SHP77 (cell line): ENCODE measurements at regions not wholly inside any gene's neighbourhood (a gene's known extent, or its start where the extent isn't known, plus 50 kb on each side); places are given as distances from the start of the nearest gene placed in this dataset.
A peak's percentile ranks its signal among the peaks of the same experiment; 100 is the strongest.

Experiments used
- DNase-seq, 2 experiments: peaks; one replicate each; lab custom pipeline; 2025; lab: John Stamatoyannopoulos, UW

DNA sequence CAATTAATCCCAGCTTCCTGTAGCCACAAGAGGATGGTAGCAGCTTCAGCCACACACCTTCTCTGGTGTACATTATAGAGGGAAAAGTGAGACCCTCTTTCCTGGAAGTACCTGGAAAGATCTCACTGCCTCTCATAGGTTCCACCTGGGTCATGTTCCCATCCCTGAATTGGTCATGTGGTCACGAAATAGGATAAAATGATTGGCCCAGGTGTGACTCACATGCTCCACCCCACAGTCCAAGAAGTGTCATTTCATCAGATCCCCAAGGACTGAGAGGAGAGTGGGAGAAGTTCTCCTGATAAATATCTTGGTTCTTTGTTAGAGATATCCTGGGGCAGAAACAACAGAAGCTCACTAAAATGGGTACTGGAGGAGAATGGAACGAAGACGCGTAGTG is 142.4 kb downstream of the QRSL1 start:
- no peak for DNase-seq

DNA sequence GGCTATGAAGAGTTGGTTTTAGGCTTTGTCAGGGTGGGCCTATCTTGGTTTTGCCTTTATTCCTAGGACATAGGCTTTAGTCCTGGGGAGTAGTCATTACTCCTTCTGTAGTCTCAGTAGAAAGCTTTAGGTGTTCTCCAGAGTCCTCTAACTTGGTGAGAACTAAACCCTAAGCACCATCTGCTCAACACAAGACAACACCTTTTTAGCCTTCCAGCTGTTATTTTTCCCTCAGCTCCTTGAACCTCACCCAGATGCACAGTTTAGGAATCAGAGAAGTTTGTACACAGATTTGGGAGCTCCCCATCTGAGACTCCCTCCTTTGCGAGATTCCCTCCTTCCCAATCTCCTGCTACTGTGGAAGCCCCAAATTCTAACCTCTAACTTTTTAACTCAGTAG is 141.3 kb downstream of the QRSL1 start:
- no peak for DNase-seq

DNA sequence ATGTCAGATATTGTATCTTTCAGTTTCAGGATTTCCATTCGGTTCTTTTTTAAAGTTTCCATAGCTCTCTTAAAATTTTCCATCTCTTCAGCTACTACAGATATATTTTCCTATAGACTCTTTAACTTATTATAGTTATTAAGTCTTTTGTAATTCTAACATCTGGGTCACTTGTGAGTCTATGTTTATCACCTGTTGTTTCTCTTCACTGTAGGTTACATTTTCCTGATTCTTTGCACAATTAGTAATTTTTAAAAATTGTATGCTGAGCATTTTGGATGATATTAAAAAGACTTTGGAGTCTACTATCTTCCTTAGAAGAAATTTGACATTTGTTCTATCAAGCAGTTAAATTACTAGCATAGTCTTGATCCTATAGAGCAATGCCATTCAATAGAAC is 140.7 kb downstream of the QRSL1 start:
- DNase-seq = no peak

DNA sequence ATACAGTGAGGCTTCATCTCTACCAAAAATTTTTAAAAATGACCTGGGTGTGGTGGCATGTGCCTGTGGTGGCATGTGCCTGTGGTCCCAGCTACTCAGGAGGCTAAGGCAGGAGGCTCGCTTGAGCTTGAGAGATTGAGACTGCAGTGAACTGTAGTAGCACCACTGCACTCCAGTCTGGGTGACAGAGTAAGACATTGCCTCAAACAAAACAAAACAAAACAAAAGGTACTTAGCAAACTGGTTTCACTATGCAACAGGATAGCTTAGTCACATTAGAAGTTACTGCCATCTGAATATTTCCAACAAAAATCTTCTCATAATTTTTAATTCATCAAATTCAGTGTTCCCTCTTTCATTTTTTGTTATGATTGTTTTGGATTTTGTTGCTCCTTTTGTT is 137.9 kb downstream of the QRSL1 start:
- no peak for DNase-seq

DNA sequence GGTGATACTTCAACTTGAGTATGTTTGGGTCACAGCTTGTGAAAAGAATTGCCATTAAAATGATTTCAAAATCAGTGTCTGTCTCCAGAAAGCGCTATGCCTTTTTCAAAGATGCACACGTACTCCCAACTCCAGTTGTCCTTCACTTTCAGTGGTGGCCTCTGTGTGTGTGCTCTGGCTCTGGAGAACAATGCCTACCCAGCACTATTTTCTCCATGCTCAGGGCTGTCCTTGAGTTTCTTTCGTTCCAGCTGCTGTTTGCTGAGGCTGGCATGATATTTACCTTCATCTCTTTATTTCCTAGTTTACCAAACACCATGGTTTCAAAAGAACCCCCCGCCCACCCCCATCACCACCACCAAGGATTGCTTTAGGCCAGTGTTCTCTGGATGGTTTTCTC is 136.8 kb downstream of the QRSL1 start:
- DNase-seq = no peak

DNA sequence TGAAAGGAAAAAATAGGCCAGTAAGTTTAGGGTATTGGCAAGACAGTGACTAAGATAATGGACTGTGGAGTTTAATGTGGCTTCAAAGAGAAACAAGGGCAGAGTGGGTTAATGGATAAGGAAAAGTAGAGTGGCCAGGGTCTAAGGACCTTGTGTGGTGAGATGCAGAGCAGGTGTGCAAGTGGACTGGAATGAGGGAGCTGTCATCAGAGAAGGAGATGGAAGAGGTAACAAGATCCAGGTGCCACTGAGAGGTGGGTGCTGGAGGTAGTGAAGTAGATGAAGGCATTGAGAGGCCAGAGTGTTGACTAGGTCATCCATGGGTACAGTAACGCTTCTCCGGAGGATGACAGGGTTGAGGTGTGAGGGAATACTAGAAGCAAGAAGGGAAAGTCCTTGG is 136.1 kb downstream of the QRSL1 start:
- DNase-seq = no peak

DNA sequence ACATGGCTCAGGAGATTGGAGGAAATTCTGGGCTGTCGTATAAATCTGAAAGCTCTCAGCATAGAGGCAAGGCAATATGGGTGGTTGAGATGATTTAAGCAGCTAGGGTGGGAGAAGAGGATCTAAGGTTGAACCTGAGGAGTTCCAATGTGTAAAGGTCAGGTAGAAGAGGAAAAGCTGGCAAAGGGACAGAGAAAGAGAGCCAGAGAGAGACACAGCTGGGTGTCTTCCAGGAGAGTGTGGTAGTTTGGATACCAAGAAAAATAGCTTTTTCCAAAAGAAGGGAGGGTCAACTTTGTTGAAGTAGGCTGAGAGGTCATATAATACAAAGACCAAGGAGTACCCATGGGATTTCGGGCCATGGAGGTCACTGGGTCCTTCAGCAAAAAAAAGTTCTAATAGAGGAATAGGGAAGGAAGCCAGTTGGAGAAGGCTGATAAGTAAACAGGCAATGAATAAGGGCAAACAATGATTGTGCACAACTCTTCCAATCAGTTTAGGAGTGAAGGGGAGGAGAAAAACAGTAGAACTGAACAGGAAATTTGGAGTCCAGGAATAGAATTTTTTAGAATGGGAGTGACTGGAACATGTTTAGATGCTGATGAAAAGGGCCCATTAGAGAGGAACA is 135.1 kb downstream of the QRSL1 start:
- no peak for DNase-seq

DNA sequence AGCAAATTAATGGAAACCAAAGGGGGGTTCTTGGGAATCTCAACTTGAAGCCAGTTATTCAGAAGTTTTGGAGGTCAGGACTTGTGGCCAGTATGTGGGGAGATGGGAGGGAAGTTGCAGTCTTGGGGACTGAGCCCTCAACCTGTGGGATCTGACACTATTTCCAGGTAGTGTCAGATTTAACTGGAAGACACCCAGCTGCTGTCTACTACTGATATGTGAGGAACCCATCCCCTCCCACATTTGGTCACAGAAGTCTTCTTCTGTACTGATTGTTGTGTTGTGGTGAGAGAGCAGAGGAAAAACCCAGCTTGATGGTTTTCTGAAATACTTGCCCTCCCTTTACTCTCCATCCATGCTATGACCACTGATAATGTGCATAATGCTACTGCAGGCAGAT is 134.0 kb downstream of the QRSL1 start:
- no peak for DNase-seq

DNA sequence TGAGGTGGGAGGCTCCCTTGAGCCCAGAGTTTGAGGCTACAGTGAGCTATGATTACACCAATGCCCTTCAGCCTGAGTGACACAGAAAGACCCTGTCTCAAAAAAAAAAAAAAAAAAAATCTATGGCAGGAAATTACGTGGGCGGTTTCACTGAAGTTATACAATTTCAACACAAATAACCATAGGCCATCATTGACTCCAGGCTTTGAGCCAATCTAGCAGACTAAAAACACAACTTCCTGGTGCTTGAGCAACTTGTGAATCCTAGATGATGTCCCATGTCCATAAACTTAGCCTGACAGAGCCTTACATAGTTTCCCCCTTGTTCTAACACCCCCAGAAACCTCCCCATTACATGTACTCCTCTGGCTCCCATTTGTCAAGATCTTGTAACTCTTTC is 131.8 kb downstream of the QRSL1 start:
- no peak for DNase-seq

DNA sequence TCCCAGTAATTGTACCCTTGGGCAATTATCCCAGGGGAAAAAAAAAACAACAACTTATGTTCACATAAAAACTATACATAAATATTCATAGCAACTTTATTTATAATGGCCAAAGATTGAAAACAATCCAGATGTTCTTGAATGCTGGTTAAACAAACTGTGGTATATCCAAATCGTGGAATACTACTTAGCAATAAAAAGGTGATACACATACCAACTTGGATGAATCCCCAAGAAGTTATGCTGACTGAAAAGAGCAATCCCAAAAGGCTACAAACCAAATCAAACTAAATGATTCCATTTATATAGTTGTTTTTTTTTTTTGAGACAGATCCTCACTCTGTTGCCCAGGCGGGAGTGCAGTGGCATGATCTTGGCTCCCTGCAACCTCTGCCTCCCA is 129.7 kb downstream of the QRSL1 start:
- no peak for DNase-seq

DNA sequence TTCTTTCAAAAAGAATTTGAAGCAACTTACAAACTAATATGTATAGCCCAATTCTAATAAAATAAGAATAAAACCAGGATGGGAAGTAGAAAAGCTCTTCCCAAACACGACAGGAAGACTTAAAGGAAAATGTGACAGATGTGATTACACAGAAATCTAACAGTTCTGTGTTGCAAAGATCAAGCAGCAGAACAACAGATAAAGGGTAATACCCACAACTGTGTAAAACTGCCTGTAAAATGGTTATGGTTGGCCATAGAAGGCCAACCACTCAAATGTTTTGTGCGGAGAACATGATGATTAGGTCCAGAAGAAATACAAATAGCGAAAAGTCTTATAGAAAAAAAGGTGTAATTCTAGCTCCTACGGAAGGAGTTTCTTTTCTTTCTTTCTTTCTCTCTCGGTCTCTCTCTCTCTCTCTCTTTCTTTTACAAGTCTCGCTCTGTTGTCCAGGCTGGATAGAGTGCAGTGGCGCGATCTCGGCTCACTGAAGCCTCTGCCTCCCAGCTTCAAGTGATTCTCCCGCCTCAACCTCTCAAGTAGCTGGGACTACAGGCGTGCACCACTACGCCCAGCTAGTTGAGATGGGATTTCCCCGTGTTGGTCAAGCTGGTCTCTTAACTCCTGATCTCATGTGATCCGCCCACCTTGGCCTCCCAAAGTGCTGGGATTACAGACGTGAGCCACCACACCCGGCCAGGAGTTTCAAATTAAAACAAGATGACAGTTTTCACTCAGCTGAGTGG is 128.5 kb downstream of the QRSL1 start:
- DNase-seq = peak; percentile 6 to 20

DNA sequence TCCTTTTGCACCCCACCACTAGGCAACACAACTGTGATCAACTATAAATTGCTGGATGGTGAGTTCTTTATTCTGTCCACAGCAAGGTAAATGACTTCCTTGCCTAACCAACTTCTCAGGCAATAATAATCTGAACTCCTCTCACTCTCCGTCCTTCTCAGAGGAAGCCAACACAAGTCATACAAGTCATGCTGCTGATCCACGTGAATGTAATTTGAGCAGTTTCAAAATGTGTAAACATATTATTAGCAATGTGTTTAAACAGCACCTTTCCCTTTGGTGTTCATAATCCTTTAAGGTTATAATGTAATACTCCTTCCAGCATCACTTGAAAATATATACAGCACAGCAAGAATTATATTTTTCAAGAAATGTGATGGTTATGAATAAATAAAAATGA is 127.9 kb downstream of the QRSL1 start:
- no peak for DNase-seq

DNA sequence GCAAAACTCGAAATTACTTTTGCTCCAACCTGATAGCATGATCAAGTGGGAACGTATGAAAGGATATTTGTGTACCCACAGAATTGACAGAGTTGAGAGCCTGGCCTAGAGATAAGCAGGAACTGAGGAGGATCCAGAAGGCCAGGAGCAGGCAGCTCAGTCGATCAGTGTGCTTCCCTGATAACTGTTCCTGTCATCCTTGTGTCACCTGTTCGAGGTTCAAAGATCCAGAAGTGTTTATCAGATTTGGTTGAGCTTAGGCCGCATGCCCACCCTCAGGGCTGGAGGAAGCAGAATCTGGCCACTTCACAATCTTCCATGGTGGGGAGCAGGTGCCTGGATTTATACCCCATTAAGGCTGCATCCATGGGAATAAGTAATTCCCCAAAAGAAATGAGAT is 124.8 kb downstream of the QRSL1 start:
- no peak for DNase-seq

DNA sequence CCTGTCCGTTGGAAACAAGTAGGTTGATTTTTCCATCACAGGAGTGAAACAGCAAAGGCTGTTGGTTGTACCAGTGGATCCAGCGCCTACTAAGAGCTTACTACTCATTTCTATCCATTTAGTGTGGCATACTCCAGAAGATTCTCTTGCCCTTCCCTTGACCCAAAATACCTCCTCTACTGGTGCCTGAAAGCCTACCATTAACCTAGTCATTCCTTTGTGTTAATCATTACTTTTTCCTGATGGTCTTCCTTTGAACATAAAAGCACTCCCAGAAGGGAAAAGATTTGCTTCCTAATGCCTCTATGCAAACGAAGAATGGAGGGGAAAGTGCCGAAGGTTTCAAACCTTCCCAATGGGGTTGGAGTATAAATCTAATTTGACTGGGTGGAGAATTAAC is 123.3 kb downstream of the QRSL1 start:
- DNase-seq = no peak

DNA sequence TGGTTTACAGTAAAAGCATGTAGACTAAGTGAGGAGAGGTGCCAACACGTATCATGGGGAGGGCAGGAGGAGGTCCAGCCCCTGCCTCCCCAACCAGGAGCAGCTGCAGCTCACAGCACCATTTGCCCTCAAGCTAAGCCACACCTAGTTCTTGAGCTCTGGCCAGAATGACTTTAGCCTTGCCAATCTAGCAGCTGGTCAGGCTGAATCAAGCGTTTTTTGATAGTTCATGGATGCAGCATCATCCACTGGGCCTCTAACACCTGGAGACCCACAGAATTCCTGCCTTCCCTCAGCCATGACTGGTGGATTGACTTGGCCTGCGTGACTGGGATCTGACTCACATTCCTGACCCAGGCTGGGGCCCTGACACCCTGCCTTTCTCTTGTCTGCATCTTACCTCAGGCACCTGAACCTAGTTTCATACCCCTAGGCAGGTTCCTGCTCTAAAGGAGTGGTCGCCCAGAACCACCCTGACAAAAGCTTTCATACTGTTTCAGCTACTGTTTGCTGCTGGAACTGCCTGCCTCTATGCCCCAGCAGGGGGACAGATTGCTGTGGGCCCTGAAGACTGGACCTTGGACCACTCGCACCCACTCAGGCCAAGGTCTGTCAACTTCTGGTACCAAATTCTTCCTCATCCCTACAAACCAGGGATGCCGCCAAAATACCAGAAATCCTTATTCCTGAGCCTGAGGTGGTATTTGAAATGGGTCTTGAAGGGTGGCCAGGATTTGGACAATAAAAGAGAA is 122.3 kb downstream of the QRSL1 start:
- peak; percentile 95 to 96 for DNase-seq

DNA sequence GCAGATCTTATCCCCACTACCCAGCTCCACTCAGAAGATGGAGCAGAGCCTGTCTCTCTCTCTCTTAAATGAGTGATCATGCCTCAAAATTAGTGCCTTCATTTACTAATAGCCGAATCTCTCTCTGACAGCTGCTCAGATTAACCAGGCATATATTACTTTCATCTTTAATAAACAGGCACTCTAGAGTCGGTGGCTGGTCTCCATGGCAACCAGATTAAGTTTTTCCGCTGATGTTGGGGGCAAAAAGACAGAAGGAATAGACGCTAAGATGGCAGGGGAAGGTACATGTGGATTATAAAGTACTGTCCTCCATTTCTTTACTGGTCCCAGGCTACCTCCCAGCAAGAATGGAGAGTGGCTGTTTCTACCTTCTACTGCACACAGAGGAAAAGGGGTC is 121.6 kb downstream of the QRSL1 start:
- DNase-seq = peak in 1 of 2 experiments; percentile 54

DNA sequence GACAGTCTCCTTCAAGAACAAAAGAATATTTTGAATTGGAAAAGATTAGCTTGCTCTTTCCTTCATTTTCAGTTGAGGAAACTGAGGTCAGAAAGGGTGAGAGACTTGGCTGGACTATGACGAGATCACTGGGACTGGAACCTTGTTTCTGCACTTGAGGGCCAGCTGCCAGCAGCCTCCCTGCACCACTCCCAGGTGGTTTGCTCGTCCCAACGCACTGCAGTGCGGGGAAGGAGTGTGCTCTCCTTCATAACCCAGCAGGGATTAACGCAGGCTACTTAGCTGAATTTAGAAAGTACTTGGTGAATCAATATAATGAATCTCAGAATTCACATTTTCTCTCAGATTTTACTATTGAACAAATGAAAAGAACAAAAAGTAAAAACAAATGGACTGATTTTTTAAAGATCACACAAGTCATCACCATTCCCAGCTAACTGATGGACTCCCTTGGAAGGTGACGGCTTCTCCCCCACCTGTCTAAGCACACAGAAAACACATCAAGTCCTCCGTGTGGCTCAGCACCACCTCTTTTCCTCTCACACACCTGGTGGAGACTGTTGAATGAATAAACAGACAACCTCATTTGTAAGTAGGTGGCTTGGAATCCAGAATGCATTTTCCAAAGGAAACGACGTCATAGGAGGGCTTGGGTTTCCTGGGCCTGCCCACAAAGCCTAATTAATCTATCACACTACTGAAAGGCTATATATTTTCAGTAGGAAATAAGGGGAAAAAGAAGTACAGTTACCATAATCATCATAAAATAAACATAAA is 121.0 kb downstream of the QRSL1 start:
- peak; percentile 94 to 95 for DNase-seq

DNA sequence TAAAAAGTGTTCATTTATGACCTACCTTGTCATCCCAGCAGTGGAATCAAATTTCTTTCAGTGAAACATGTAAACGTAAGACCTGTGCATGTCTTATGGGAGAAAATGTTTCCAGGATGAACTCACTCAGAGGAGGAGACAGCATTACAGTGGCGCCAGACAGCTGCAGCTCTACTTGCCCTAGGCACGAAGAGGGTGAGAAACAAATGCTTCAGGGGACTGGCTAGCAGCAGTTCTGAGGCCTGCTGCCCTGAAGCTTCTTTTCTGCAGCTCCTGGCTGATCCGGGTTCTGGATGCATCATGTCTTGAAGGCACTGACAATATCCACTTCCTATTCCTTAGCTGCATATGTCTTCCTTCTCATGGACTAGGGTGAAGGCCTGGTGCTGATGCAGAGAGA is 120.2 kb downstream of the QRSL1 start:
- peak; percentile 48 to 52 for DNase-seq

DNA sequence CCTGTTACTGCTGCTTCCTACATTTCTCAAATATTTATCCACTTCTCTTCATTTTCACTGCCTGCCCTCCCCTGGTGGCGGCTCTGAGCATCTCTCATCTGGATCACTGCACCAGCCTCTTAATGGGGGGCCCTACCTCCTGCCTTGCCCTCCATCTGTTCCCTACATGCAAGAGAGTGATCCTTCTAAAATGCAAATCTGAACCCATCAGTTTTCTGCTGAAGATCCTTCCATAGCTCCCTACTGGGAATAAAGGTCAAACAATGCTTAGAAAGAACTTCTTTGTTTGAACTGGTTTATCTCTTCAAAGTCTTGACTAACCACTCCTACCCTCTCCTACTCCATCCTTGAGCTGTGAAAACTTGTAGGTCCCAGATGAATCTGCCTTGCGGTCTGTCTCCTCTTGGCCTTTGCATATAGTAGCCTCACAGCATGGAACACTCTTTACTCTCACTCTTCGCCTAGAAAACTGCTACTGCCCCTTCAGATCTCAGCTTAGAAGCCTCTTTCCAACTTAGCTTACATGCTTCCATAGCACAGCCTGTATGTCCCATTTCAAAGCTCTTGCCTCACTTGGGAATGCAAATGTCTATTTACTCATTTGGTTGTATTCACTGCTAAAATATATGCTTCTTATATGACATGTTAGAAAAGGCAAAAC is 119.3 kb downstream of the QRSL1 start:
- DNase-seq = peak; percentile 41 to 57

DNA sequence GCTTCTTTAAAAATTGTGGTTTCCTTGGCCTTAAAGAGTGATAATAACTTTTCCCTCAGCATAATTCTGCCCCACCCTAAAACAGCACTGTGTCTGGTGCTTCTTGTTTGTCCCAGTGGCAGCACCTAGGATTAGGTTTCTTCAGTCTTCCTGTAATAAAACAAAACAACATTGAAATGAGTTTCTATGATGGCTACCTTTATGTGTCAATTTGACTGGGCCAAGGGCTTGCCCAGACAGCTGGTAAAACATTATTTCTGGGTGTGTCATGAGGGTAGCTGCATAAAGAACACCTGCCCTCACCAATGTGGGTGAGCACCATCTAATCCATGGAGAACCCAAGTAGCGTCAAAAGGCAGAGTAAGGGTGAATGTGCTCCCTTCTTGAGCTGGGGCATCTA is 117.8 kb downstream of the QRSL1 start:
- peak; percentile 92 to 93 for DNase-seq

DNA sequence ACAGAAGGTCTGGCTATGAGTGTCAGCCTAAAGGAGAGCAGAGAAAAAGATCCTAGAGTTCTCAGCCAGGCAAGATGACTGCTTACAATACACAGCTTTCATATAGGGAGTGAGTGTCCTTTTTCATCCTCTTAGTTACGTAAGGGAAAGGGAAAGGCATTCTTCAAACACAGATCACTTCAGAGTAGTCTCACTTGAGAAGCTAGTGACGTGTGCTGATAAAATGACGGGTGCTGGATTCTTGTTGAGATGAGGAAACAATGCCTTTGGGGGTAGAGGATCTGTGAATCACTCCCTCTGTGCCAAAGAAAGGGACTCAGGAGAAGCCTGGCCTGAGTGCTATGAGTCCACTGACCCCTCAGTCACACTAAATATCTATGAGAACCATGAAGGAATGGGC is 117.3 kb downstream of the QRSL1 start:
- DNase-seq = peak; percentile 77 to 81
